GM12878 (cell line): ENCODE measurements at regions not wholly inside any gene's neighbourhood (a gene's known extent, or its start where the extent isn't known, plus 50 kb on each side); places are given as distances from the start of the nearest gene placed in this dataset.

Source experiments
- ATAC-seq: fragments of 200-7000 bp; cut with Tn5 transposase; 3 replicates; pipeline ENCODE4 v1.9.1; 2020; ENCODE audit warnings: mild to moderate bottlenecking, moderate library complexity
- BruUV-seq: library from RNA; stranded (reverse); fragments of 400-500 nt; replicated peaks from 2 replicates; lab custom pipeline; 2021; lab: Mats Ljungman, UMichigan
- CTCF ChIA-PET: fragments of 300-600 bp; sonication (Branson Sonifier 250); formaldehyde crosslinking; extraction: SDS; loops from one replicate; lab custom pipeline; 2021; ENCODE audit warnings: inconsistent platforms; lab: Yijun Ruan, JAX
- POLR2A ChIA-PET: fragments of 350-600 bp; formaldehyde crosslinking; extraction: SDS; loops from one replicate; lab custom pipeline; 2021; ENCODE audit warnings: inconsistent platforms; lab: Charles Lee
- RAD21 ChIA-PET: fragments of 300-600 bp; sonication (Branson Sonifier 250); formaldehyde crosslinking; loops from one replicate; lab custom pipeline; 2023; ENCODE audit warnings: antibody characterized with exemption; ENCODE audit not compliant: unreplicated experiment; lab: Charles Lee
- SMC1A ChIA-PET: fragments of 300-600 bp; sonication (Branson Sonifier 250); formaldehyde crosslinking; loops from one replicate; lab custom pipeline; 2023; ENCODE audit not compliant: unreplicated experiment, uncharacterized antibody; lab: Charles Lee
- DNase-seq: peaks from one replicate; pipeline ENCODE4 v3.0.0-alpha.2; 2011; ENCODE audit warnings: low read depth, low spot score
- FAIRE-seq: peaks from 3 replicates; lab custom pipeline; 2011; peaks lifted over from hg19 to GRCh38; lab: Jason Lieb, UNC
- H2AFZ ChIP-seq: 2 replicates; pipeline ENCODE4 v1.6.0; 2011; ENCODE audit warnings: low read depth, low read length, control low read depth; ENCODE audit not compliant: control insufficient read depth
- H3K27ac ChIP-seq: 2 replicates; pipeline ENCODE4 v1.5.1; 2011; ENCODE audit warnings: control low read depth; ENCODE audit not compliant: control insufficient read depth, insufficient read depth
- H3K27me3 ChIP-seq, 2 experiments: replicated peaks in 1 of 2; 2 replicates each; pipeline versions ENCODE4 v1.6.0 to v1.6.1; 2011; ENCODE audit warnings: low read length in 1 of 2; ENCODE audit not compliant: control insufficient read depth in 2 of 2, insufficient read depth in 2 of 2
- H3K36me3 ChIP-seq, 2 experiments: 2 replicates each; pipeline ENCODE4 v1.5.1; 2011; ENCODE audit warnings: low read length in 1 of 2; ENCODE audit not compliant: control insufficient read depth in 2 of 2, insufficient read depth in 2 of 2
- H3K4me1 ChIP-seq: 2 replicates; pipeline ENCODE4 v1.6.1; 2011; ENCODE audit warnings: mild to moderate bottlenecking, low read length, moderate library complexity, mixed read lengths; ENCODE audit not compliant: control insufficient read depth, insufficient read depth
- H3K4me2 ChIP-seq: 2 replicates; pipeline ENCODE4 v1.6.0; 2011; ENCODE audit warnings: control low read depth; ENCODE audit not compliant: control insufficient read depth, insufficient read depth
- H3K4me3 ChIP-seq: fragments of 200-600 bp; sonication (generic); 2 replicates; pipeline ENCODE4 v1.5.1; 2016
- H3K79me2 ChIP-seq: 2 replicates; pipeline ENCODE4 v1.6.0; 2011; ENCODE audit warnings: low read length; ENCODE audit not compliant: control insufficient read depth, insufficient read depth
- H3K9ac ChIP-seq: 2 replicates; pipeline ENCODE4 v1.8.0; 2011; ENCODE audit warnings: low read length, control low read depth, mixed read lengths; ENCODE audit not compliant: control insufficient read depth, insufficient read depth
- H3K9me3 ChIP-seq: replicated peaks from 3 replicates; pipeline ENCODE4 v1.5.1; 2011; ENCODE audit warnings: mild to moderate bottlenecking, low read length; ENCODE audit not compliant: control insufficient read depth, insufficient read depth
- H4K20me1 ChIP-seq: 2 replicates; pipeline ENCODE4 v1.6.0; 2011; ENCODE audit not compliant: control insufficient read depth, insufficient read depth
- BMI1 ChIP-seq: fragments of 450-650 bp; IDR thresholded peaks from 2 replicates; pipeline ENCODE4 v1.6.1; 2016; ENCODE audit warnings: mild to moderate bottlenecking, moderate library complexity, borderline replicate concordance
- CHD2 ChIP-seq: IDR thresholded peaks from 2 replicates; pipeline ENCODE4 v1.6.1; 2011; ENCODE audit warnings: low read depth, low read length, improper control_type of control experiment, borderline replicate concordance
- GABPA ChIP-seq: IDR thresholded peaks from 2 replicates; pipeline ENCODE4 v1.6.1; 2014; ENCODE audit warnings: antibody characterized with exemption, low read depth, mild to moderate bottlenecking, inconsistent platforms
- NBN ChIP-seq: fragments of 450-650 bp; IDR thresholded peaks from 2 replicates; pipeline ENCODE4 v1.6.1; 2016
- TARDBP ChIP-seq: IDR thresholded peaks from 2 replicates; pipeline ENCODE4 v1.6.1; 2016; ENCODE audit warnings: borderline replicate concordance
- YBX1 ChIP-seq: fragments of 450-650 bp; IDR thresholded peaks from 2 replicates; pipeline ENCODE4 v1.6.1; 2016; ENCODE audit warnings: antibody characterized with exemption
- ZNF622 ChIP-seq: fragments of 450-650 bp; IDR thresholded peaks from 2 replicates; pipeline ENCODE4 v1.6.1; 2017; ENCODE audit warnings: mild to moderate bottlenecking, inconsistent platforms
- in situ Hi-C: fragments of 300-500 bp; cut with MboI; formaldehyde crosslinking; loops from 9 replicates; pipeline ENCODE4 v1.14.3; 2018; ENCODE audit warnings: mixed read lengths
- intact Hi-C: fragments of 100-400 bp; cut with micrococcal nuclease; formaldehyde crosslinking; loops from one replicate; pipeline ENCODE4 v1.14.2; 2022; ENCODE audit not compliant: unreplicated experiment
- TF ChIP-seq, protein P1 (sequence below): fragments of 450-650 bp; IDR thresholded peaks from 2 replicates; pipeline ENCODE4 v1.6.1; 2016; ENCODE audit warnings: mild to moderate bottlenecking

DNA sequence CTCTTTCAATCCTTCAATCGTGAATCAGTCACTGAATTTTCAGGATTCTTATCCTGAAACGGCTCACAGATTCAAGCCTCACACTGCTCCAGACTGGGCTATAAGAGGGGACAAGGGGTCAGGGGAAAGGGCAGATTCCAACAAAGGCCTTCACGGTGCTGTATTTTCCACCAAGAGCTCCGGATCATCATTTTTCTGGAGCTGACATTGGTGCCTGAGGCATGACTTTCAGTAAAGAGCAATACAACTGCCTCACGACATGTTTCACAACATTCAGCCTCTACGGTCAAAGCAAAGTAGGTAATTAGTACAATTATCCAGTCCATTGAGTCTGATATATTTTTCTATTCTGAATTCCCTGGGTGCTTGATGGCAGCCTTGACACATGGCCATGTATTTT lies 185.0 kb upstream of the PRICKLE2 start (continued):
- TF ChIP-seq, protein P1, sequence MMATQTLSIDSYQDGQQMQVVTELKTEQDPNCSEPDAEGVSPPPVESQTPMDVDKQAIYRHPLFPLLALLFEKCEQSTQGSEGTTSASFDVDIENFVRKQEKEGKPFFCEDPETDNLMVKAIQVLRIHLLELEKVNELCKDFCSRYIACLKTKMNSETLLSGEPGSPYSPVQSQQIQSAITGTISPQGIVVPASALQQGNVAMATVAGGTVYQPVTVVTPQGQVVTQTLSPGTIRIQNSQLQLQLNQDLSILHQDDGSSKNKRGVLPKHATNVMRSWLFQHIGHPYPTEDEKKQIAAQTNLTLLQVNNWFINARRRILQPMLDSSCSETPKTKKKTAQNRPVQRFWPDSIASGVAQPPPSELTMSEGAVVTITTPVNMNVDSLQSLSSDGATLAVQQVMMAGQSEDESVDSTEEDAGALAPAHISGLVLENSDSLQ, result no peak
- no peak for TF ChIP-seq TARDBP
- no peak for TF ChIP-seq BMI1
- TF ChIP-seq NBN, result no peak

DNA sequence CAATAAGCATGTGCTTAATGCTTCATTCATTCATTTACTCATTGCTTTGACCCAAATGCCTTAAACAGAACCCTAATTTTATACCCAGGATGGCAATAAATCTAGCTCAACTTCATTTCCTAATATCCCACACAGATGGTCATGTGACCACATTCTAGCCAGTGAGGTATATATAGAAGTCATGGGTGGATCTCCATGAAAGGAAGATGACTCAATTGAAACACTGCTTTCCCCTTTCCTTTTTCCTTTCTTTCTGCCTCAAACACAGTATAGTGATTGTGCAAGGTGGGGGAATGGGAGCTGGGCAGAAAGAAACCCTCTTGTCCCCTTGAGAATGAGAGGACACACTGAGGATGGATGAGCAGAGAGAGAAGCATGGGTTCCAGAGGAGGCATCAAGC lies 183.5 kb upstream of the PRICKLE2 start:
- DNase-seq (no peak), FAIRE-seq (no peak), ATAC-seq (no peak)
- Histone ChIP-seq H3K27me3 (no peaks in the 10 kb centered on the region), H2AFZ (no peak overlapping the region), H3K4me2 (no peak overlapping the region), H3K79me2 (no peaks in the 10 kb centered on the region), H4K20me1 (no peaks in the 10 kb centered on the region), H3K4me3 (no peak overlapping the region), H3K4me1 (no peaks in the 10 kb centered on the region), H3K9me3 (no peaks in the 10 kb centered on the region), H3K9ac (no peak overlapping the region), H3K27ac (no peak overlapping the region), H3K36me3 (no peaks in the 10 kb centered on the region)
- no peak for TF ChIP-seq ZNF622
- TF ChIP-seq GABPA, result no peak
- no peak for TF ChIP-seq YBX1
- no peak for TF ChIP-seq CHD2
- CTCF ChIA-PET, result interaction anchor here (1.4 kb wide), 2 partner anchors 9 to 186 kb away, joined by 3 to 8 read pairs; no protein-coding TSS in a partner anchor
- RAD21 ChIA-PET, result interaction anchor here (1.2 kb wide), 1 partner anchor 54 kb away, joined by 6 read pairs; no protein-coding TSS in a partner anchor
- SMC1A ChIA-PET, result interaction anchor here (1.0 to 7.2 kb wide), 3 partner anchors 13 to 186 kb away, joined by 3 to 44 read pairs (median 3); no protein-coding TSS in a partner anchor
- intact Hi-C loops, result no loop called here
- POLR2A ChIA-PET, result interaction anchor here (0.7 to 1.4 kb wide), 2 partner anchors 19 to 43 kb away, joined by 3 read pairs; no protein-coding TSS in a partner anchor
- in situ Hi-C loops, result no loop called here
- BruUV-seq, result no TSS peak
